Anterior cingulate cortex (tissue), 58 donors: ENCODE measurements at regions not wholly inside any gene's neighbourhood (a gene's known extent, or its start where the extent isn't known, plus 50 kb on each side); places are given as distances from the start of the nearest gene placed in this dataset.
"Not testable (repeated sequence)": the region's sequence is repeated elsewhere in the genome, so short reads cannot be mapped to it uniquely, and the experiment has no call there.

Source experiments
- DNase-seq, 58 donors: peaks; one replicate each; lab custom pipeline; 2025; lab: John Stamatoyannopoulos, UW

- DNase-seq, result no peak
These were observed 109.3 kb downstream of the ADRA2C start for GRCh38 chr4:3875466-3875865.

- not testable (repeated sequence) for DNase-seq
These were observed 110.1 kb downstream of the ADRA2C start for GRCh38 chr4:3876057-3876845.

- no peak for DNase-seq
These were observed 111.1 kb downstream of the ADRA2C start for GRCh38 chr4:3877236-3877635.

- DNase-seq, result no peak
These were observed 111.7 kb downstream of the ADRA2C start for GRCh38 chr4:3877868-3878267.

GRCh38 chr4:3878678-3879077 is 112.5 kb downstream of the ADRA2C start:
- DNase-seq, result no peak

GRCh38 chr4:3879681-3880614 is 113.8 kb downstream of the ADRA2C start:
- no peak for DNase-seq

GRCh38 chr4:3880615-3881120 is 114.5 kb downstream of the ADRA2C start:
- DNase-seq, result peak in 51 of 58 donors; percentile 11 to 83 (median 47)

- not testable (repeated sequence) for DNase-seq
These were observed 116.2 kb downstream of the ADRA2C start for GRCh38 chr4:3882316-3882885.

- DNase-seq, result not testable (repeated sequence)
These were observed 118.1 kb downstream of the ADRA2C start for GRCh38 chr4:3884261-3884660.

GRCh38 chr4:3893590-3893989 is 127.4 kb downstream of the ADRA2C start:
- DNase-seq, result not testable (repeated sequence)

- DNase-seq, result not testable (repeated sequence)
These were observed 128.1 kb downstream of the ADRA2C start for GRCh38 chr4:3894086-3894959.

- DNase-seq, result no peak
These were observed 130.3 kb downstream of the ADRA2C start for GRCh38 chr4:3896441-3896840.

GRCh38 chr4:3896871-3897578 is 130.8 kb downstream of the ADRA2C start:
- not testable (repeated sequence) for DNase-seq

GRCh38 chr4:3898098-3898497 is 131.9 kb downstream of the ADRA2C start:
- DNase-seq, result no peak

- DNase-seq, result not testable (repeated sequence)
These were observed 132.7 kb downstream of the ADRA2C start for GRCh38 chr4:3898928-3899327.

- DNase-seq, result not testable (repeated sequence)
These were observed 138.2 kb downstream of the ADRA2C start for GRCh38 chr4:3904264-3904955.

- DNase-seq, result not testable (repeated sequence)
These were observed 143.4 kb downstream of the ADRA2C start for GRCh38 chr4:3909616-3910015.

GRCh38 chr4:3910161-3910950 is 144.2 kb downstream of the ADRA2C start:
- not testable (repeated sequence) for DNase-seq
